Activated CD8-positive, alpha-beta memory T cell treated with anti-CD3 and anti-CD28 coated beads, Interleukin-2, amount 50 U/mL, for 48 hours (primary cell): ENCODE measurements at regions not wholly inside any gene's neighbourhood (a gene's known extent, or its start where the extent isn't known, plus 50 kb on each side); places are given as distances from the start of the nearest gene placed in this dataset.
"Not testable (repeated sequence)": the region's sequence is repeated elsewhere in the genome, so short reads cannot be mapped to it uniquely, and the experiment has no call there.

ENCODE experiments used
- DNase-seq: peaks from one replicate; pipeline ENCODE4 v3.0.0-alpha.2; 2020

DNA sequence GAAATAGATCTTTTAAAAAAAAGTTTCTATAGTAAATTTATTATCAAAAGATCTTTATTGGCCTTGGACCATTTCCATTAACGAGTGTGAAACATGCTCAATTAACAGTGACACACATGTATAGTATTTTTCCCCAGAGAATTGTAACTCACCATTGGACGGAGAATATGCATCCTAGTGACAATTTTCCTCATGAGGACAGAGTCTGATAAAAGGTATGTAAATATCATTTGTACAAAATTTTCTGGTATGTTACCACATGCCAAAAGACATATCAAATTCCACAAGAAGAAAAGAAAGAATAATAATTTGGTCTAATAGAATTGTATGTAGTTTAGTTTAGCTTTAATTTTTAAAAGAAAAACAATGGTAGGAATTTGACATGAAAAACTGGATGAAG, 1096.0 kb upstream of the FLRT2 start:
- no peak for DNase-seq

DNA sequence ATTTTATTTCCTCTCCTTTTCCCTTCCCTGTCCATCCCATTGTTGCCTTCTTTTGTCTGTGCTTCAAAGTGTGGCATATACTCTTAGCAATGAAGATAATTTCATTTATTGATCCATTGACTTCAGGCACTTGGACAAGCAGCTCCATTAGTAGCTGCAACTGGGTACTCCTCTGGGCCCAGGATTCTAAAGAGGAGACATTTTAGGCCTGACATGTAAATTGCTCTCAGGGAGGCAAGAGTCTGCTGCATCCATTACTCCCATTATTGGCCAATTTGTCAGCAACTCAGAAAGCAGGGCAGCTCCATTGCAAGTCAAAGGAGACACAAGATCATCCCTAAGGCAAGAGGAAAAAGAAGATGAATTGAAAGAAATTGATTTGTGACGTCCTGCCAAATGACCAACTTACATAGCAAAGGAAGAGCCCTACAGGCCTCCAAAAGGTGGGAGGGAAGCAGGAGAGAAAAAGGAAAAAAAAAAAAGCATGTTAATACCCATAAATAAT, 1094.1 kb upstream of the FLRT2 start:
- no peak for DNase-seq

DNA sequence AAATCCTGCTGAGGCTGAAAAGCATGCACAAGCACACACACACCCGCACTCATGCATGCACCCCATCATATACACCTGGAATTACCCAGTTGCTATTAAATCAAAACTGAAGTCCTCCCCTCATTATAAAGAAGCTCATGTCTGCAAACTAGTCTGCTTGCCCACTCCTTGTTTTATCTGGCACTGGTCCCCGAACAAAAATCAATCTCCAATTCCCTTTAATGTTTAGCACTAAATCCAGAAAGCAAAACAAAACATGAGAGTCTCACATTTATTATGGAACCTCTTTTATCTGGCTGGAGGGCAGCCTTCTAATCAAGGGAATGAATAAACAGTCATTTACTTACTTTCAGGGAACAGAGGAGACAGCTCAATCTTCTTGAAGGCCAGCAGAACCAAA, 1093.4 kb upstream of the FLRT2 start:
- DNase-seq: no peak

DNA sequence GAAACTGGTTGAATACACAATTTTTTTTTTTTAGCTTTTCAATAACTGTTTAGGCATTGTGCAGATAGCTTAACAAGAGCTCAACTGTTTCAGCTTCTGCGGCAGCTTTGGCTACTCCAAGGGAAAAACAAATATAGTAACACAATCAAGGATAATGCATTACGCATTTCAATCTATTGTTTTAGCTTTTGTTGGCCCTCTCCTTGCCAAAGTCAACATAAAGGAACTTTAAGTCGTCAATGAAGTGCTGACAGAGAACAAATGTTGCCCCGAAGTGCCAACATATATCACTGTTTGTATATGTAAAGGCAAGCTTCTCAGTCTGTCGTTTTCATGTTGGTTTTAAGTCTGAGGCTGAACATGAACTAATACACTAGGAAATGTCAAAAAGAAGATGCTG, 1087.4 kb upstream of the FLRT2 start:
- DNase-seq: no peak

DNA sequence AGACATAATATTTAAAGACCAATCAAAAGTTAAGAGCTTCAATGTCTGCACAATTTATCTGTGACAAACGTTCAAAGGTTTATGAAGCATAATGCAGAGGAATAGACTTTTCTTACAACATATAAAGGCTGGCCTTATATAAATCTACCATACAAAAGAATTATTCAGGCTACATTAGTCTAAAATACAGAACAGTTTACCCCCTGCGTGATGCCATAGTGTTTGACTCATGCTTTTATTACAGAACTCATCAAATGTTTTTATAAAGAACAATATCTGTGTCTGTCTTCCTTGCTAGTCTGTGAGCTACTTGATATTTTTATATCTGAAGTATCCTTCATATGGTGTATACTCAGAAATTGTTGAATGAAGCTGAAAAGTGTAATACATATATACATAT, 1084.5 kb upstream of the FLRT2 start:
- DNase-seq: no peak

DNA sequence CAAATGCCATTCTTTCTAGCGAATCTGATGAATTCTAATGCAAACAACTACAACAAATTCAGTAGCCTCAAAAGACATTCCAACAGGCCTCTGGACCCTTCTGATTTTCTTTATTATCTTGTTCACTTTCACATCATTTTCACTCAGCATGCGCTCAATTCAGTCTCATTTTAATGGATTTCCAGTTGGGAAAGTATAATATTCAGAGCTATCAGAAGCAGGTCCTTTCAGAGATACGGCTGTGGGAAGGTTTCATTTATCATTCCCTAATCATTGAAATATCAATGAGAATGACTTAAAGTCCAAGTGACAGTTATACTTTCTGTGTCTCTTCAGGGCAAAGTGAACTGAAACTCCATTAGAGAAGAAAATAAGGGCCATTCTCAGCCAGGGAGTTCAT, 1083.7 kb upstream of the FLRT2 start:
- DNase-seq: no peak

DNA sequence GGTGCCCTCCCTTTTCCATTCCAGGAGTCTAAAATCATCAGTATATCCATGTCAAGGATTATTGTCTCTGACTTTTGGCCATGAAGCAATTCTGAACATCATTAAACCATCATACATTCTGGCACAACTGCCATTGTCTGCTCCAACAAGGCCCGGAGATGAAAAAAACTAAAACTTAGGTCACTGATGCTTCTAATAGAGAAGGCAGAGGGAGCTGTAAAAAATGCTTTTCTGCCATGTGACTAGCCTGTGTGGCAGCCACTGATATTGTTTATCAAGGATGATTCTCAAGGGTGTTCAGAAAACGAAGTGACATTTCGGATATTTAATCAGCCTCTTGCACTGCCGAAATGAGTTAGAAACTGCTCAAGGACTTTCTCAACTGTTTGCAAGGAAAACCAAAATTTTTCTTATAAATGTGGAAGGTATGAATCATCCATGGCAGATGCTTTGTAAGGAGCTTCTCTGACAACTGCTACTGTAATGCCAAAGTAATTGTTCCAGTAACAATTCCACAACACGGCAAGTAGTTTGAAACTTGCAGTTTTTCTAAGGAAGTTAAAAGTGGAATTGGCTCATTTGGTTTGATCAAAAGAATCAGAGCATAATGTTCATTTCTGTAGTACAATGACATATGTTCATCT, 1076.5 kb upstream of the FLRT2 start:
- no peak for DNase-seq

DNA sequence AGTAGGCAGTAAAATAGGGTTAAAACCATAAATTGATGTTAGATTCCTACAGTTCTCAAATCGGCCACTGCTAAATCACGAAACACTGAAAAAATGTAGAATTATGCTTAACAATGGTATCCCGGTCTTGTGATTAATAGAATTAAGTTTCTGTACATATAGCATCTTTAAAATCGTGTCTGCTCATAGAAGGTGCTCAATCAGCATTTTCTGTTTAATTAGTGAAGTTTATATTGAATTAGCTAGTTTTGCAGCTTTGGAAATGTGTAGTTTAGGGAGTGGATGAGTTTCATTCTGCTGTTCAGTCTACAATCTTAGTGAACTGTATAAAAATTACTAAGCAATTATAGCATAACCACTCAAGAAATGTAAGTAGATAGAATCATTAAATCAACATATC, 1075.8 kb upstream of the FLRT2 start:
- DNase-seq: no peak

DNA sequence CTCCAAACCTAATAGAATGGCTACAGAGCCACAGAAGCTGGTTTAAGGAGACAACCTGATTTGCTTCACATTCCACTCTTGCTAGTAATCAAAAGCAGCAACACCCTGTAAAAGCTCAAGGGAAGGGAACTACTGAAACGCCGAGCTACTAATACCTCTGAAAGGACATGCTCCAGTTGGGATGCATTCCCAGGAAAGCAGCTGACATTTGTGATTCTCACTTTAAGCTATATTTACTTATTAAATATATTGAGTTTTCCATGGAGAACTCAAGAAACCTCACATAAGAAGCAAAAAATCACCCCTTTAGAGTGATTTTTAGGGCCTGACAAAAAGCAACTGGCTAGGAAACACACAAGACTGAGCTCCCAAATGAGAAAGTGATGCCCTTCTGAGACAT, 1073.0 kb upstream of the FLRT2 start:
- DNase-seq: no peak

DNA sequence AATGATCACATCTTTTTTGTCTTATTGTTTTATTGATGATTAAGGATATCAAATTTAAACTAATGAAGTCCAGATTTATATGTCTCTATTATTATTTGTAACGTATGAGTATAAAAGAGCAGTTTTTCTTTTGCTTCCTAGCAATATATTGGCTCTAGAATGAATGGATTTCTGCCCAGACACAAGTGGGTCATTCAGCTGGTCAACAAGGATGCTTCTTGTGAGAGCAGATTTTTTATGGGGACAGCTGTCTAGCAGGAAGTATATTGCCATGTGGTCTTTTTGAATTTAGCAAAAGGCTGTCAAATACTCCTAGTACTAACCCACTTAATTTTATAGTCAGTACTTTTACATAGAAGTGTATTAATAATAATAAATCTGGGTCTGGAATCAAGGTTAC, 1071.1 kb upstream of the FLRT2 start:
- no peak for DNase-seq

DNA sequence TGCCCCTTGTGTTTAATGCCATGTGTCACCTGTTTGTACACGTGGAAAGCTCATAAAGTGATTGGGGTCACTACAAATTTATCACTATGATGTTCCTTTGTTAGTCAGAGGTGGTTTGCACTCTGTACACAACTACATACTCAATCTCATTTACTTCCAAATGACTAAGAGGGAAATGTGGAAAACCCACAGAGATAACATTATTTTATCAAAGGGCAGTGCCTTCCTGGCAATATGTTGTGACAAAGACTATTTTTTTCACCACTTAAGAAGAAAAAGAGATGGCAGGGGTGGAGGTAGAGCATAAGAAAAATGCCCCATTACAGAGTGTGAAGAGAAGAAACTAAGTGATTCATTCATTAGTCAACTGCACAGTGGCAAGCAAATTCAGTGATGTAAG, 1064.1 kb upstream of the FLRT2 start:
- no peak for DNase-seq

DNA sequence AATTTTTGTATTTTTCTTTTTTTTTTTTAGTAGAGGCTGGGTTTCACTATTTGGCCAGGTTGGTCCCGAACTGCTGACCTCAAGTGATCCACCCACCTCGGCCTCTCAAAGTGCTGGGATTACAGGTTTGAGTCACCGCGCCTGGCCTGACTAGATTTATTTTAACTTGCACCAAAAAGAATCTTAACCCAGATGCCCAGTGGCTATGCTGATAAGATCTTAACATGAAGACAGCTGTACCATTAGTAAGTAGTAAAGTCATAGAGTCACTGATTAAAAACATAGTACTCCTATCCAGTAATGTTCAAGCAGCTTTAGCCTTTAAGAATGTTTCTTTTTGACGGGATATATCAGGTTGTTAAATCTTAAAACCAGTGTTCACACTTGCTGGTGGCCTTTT, 1061.8 kb upstream of the FLRT2 start:
- DNase-seq: no peak

DNA sequence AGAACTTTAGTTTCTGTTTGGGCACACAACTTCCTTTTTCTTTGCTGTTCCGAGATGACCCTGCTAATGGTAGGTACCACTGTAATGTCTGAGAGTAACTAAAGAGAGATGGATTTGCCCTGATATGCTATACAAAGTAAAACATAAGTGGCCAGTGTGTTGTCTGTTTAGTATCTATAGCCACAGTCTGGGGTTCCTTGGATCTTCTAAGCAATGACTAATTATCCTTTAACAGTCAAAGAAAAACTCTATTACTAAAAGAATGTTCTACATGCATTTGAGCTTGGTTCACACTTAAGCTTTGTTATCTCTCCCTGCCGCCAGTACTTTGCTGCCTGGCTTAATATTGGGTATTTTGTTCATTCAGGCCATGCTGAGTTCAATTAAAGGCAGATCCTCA, 1051.9 kb upstream of the FLRT2 start:
- DNase-seq: no peak

DNA sequence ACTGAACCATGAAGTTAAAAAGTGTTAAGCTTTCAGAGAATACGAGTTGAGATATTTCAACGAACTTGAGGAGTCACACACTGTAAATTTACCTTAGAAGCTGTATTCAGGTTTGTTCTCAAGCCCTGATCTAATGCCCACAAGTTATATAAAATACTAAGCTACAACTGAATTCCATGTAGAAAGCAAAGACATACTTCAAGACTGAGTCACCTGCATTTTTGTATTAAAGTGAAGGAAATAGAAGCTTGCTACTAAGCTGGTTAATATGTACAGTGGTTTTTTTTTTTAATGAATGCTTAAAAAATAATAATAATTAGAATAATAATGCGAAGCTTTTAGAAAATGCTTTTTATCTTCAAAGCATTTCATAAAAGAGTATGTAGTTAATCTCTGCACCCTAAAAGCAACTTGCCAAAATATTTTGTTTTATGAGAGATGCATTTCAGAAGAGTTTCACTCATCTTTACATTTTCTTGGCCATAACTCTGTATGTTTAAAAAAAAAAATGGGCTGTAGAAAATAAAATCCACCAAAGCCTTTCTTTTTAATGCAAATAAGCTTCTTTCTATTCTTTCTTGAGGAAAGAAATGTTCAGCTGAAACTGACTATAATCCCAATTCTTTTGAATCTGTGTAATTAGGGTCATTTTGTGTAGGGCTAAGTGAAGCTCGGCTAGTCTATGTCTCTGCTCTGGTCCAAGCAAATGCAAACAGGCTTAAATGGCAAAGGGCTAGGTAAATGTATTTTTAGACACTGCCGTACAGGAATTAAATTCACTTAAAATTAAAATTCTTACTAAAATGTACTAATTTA, 1047.5 kb upstream of the FLRT2 start:
- DNase-seq: no peak

DNA sequence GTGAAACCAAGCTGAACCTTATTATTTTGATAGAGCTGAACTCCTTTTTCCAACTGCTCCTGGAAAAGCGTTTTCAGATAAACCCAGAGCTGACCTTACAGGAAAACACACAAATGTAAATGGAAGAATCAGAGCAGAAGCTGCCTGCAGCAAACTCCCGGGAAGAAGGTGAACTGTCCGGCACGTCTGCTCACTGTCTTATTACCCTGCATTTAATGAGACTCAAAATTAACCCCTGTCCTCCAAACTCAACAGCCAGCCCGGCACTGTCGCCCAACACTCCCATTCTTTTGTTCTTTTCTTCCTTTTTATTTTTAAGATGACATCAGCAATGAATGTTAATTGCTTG, 1046.9 kb upstream of the FLRT2 start:
- no peak for DNase-seq

DNA sequence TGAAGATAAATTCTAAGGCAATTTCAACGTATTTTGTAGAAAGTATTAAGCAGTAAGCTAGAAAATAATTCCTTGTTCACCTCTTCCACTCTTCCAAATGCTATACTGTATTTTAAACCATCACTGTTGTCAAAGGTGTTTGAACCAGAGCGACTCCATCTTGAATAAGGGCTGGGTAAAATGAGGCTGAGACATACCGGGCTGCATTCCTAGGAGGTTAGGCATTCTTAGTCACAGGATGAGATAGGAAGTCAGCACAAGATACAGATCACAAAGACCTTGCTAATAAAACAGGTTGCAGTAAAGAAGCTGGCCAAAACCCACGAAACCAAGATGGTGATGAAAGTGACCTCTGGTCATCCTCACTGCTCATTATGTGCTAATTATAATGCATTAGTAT, 1045.7 kb upstream of the FLRT2 start:
- DNase-seq: not testable (repeated sequence)

DNA sequence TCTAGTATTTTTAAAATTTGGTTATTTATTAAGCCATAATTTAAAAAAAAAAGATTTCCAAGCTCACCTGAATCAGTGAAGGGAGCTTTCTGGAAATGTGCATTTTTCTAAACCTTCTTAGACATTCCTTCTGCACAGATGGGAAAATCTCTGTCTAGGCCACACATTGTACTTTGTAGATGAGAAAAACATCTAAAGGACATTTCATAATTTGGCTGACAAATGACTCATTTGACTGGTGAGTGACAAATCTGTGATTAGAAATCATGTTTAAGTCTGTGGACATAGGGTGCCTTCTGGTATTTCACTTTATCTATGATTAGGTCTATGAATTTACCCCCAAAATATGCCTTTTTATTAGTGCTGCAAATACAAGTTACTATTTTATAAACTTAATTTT, 1044.9 kb upstream of the FLRT2 start:
- no peak for DNase-seq

DNA sequence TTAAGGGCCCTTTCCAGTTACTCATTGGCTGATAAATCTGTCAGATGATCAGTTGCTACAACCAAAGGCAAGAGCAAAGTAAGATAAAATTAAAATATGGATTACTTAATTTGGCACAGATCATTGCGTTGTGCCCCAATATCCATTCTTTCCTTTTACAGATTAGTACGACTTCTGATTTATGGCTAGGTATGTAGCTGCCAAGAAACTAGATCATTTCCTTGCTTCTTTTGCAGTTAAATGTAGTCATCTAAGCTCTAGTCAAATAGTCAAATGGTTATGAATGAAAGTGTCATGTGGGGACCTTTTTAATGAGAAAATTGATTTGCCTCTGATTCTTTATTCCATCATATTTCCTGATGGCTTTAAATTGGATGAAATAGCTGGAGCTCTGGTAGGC, 1039.9 kb upstream of the FLRT2 start:
- DNase-seq: no peak

DNA sequence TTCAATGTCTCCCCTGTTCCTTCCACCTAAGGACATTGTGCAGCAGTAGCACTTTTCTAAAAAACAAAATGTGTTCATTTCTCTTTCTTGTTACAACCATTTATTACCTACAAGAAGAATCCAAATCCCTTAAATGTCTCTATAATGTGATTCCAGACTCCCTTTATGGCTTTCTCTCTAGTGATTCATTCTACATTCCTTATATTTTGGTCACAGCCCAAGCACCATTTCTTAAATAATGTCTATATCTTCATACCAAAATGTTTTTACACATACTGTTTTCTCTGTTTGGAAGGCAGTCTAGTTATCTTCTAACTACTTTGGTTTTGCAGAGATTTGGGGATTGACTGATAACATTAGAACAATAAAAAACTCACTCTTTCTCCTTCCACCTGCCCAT, 1037.3 kb upstream of the FLRT2 start:
- DNase-seq: no peak

DNA sequence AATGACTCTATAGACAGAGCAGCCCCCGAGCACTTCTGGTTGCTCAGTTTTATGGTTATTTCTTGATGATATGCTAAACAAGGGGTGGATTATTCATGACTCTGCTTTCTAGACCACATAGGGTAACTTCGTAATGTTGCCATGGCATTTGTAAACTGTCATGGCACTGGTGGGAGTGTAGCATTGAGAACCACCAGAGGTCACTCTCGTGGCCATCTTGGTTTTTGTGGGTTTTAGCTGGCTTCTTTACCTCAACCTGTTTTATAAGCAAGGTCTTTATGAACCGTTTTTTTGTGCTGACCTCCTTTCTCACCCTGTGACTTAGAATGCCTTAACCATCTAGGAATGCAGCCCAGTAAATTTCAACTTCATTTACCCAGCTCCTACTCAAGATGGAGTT, 1036.2 kb upstream of the FLRT2 start:
- DNase-seq: no peak

DNA sequence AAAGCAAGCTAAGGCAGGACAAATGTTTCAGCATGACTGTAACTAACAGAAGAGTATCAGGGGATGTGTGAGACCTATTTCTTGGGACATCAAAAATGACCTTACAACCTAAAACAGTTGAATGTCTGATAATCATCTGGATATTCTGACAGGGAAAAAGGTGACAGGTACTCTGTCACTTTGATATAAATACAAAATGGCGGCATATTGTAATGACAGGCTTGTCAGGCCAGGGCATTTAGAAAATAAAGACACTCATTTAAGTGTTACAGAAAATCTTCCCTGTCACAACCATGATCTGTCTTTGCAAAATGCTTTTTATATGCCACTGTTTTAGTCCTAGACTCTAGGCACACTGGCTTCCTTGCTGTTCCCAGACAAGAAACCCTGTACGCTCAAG, 1033.3 kb upstream of the FLRT2 start:
- DNase-seq: no peak

DNA sequence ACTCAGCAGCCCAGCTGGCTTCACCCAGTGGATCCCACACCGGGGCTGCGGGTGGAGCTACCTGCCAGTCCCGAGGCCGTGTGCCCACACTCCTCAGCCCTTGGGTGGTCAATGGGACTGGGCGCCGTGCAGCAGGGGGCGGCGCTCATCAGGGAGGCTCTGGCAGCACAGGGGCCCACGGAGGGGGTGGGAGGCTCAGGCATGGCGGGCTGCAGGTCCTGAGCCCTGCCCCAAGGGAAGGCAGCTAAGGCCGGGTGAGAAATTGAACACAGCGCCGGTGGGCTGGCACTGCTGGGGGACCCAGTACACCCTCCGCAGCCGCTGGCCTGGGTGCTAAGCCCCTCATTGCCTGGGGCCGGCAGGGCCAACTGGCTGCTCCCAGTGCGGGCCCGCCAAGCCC, 1017.1 kb upstream of the FLRT2 start:
- DNase-seq: not testable (repeated sequence)

DNA sequence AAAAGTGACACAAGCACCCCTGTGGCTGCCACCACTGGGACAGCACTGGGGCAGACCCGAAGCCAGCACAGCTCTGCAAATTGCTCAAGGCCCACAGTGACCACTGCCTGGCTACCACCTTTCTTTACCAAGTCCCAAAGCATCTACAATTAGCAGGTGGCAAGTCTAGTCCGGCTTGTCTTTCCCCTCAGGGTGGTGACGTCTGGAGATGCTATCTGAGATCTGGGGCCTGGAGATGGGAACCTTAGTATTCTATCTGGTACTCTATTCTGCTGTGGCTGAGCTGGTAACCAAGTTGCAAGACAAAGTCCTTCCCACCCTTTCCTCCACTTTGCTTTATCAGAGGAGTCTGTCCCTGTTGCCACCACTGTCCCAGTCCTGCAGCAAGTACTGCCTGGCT, 1010.1 kb upstream of the FLRT2 start:
- DNase-seq: no peak

DNA sequence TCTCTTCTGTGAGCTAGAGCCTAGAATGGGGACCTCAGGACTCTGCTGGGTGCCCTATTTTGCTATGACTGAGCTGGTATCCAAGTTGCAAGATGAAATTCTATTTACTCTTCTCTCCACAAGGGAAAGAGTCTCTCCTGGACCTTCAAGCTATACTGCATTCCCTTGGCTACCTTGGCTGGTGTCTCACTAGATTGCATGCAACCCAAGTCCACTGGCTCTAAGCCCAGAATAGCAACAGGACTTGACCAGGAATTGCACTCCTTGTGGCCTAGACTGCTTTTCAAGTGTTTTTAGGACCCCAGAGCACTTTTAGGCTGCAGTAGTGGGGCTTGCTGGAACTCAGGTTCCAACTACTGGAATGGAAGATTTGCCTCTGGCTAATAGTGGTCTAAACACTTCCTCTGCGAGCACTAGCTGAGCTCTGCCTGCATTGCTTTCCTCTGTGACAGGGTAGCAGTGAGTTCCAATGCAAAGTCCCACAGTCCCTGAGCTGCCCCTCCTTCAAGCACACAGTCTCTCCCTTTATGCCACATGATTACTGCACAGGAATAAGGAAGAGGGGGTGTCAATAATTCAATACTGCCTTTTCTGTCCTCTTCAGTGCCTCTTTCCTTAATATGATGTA, 1009.1 kb upstream of the FLRT2 start:
- DNase-seq: no peak
